HG03103 (cell line): ENCODE measurements at regions not wholly inside any gene's neighbourhood (a gene's known extent, or its start where the extent isn't known, plus 50 kb on each side); places are given as distances from the start of the nearest gene placed in this dataset.
"Not testable (repeated sequence)": the region's sequence is repeated elsewhere in the genome, so short reads cannot be mapped to it uniquely, and the experiment has no call there.

Source experiments
- ATAC-seq: cut with Tn5 transposase; IDR thresholded peaks from one replicate; pipeline ENCODE4 v1.9.1; 2021; ENCODE audit warnings: low read depth; ENCODE audit not compliant: unreplicated experiment

DNA sequence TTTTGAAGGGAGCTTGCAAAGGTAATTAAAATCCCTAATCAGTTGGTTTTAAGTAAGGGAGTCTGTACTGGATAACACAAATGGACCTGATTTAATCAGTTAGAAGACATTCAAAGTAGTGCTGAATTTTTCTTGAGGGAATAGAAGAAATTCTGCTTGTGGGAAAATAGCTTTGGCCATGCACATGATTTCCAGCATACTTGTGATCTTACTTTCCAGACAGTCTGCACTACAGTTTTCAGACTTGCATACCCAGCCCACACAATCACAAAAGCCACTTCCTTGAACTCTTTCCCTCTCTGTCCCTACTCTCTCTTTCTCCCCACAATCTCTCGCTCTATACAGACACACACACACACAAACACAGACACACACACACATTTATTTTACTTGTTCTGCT, 852.1 kb downstream of the PLA2G4A start:
- no peak for ATAC-seq

DNA sequence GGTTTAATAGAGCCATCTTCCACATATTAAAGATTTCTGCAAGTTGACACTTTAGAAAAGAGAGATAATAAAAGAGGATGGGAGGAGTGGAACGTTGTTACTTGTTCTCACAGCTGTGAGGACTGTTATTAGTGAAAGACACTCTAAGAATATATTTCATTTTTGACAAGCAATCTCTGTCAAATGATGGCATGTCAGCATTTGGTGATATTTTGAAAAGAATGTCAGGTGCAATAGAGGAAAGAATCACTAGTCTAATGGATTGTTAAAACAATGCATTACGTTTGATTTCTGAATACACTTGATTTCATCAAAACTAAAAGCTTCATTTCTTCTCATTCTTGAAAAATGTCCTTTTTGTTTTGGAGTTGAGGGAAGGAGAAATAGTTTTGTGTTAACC, 853.4 kb downstream of the PLA2G4A start:
- ATAC-seq, result no peak

DNA sequence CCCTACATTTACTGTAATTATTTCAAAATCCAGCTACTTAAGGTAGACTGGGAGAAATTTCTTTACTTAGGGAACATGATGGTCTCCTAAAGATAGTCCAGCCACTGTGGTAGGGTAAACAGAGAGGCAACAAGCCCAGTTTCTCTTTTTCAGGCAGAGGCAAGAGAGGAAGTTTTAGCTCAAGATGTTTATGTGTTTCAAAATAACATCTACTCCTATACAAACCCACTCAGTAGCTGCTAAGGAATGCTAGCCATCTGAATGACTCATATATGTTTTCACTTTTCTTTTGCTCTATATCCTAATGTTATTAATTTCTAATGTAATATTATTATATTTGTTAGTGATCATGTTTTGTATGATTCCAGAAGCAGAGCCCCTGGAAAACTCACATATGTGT, 856.6 kb downstream of the PLA2G4A start:
- no peak for ATAC-seq

DNA sequence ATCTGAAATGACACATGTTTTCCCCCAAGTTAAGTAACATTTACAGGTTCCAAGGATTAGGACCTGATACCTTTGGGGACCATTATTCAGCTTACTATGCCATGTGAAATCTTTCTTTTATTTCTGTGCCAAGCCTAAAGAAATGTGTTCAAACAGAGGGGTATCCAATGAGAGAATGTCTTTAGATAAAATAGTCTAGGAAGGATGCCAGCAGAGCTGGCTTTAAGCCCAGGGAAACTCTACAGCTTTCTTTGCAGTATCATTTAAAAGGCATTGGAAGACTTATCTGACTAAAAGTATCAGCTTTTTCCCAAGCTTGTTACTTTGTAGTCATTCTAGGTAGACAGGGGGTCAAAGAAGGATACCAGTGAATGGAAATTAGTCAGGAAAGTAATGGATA, 860.4 kb downstream of the PLA2G4A start:
- ATAC-seq, result no peak

DNA sequence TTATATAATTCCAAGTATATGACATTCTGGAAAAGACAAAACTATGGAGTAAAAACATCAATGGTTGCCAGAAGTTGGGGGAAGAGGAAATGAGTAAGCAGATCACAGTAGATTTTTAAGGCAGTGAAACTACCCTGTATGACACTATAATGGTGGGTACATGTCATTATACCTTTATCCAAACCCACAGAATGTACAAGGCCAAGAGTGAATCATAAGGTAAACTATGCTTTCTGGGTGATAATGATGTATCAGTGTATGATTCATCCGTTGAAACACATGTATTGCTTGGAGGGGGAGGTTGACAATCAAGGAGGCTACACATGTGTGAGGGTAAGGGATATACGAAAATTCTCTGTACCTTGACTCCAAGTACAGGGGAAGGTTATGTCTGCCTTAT, 862.7 kb downstream of the PLA2G4A start:
- ATAC-seq, result no peak

DNA sequence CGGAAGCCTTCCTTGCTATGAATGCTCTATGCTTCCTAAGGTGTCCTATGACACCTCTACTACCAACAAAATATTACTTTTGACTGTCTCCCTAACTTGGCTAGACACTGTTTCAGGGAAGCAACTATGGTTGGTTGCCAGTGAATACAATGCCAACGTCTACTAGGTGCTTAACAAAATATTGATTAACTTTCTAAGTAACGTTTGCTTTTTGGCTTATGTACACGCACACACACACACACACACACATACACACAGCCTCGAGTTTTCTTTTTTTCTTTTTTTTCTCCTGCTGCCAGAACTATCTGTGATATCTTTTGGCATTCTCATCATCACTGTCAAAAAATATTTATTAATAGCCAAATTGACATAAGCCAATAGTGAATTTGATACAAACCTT, 864.0 kb downstream of the PLA2G4A start:
- ATAC-seq, result no peak

DNA sequence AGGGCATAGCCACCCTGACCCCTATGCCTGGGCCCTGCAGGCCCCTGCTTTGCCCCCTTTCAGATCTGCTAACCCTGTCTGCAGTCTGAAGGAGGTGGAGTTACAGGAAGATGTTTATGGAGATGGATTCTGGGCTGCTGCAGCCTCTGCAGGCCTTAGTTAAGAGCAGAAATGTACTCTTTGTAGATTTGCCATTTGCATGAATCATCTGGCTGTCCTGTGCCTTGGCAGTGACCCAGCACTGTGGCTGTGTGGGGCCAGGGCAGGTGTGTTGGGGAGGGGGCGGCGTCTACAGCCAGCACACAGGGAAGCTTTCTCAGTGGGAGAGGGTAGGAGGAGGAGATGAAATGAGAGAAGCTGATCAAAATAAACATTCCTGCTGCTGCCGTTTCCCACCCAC, 867.3 kb downstream of the PLA2G4A start:
- ATAC-seq, result no peak

DNA sequence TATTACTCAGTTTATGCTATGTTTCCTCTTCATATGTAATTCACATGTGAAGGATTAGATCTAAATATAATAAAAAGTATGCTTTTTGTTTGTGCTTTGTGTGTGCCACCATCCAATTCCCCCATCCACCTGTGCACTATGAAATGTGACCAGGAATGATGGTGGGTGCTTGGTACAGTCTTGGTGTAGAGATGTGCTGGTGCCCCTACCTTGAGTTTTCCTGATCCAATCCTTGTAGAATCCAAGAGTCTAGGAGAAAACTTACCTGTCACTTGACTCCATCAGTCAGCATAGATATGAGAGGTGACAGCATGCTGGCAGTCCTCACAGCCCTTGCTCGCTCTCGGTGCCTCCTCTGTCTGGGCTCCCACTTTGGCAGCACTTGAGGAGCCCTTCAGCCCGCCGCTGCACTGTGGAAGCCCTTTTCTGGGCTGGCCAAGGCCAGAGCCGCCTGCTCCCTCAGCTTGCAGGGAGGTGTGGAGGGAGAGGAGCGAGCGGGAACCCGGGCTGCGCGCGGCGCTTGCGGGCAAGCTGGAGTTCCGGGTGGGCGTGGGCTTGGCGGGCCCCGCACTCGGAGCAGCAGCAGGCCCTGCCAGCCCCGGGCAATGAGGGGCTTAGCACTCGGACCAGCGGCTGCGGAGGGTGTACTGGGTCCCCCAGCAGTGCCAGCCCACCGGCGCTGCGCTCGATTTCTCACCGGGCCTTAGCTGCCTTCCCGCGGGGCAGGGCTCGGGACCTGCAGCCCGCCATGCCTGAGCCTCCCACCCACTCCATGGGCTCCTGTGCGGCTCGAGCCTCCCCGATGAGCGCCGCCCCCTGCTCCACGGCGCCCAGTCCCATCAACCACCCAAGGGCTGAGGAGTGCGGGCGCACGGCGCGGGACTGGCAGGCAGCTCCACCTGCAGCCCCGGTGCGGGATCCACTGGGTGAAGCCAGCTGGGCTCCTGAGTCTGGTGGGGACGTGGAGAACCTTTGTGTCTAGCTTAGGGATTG, 874.7 kb downstream of the PLA2G4A start:
- ATAC-seq, result not testable (repeated sequence)

DNA sequence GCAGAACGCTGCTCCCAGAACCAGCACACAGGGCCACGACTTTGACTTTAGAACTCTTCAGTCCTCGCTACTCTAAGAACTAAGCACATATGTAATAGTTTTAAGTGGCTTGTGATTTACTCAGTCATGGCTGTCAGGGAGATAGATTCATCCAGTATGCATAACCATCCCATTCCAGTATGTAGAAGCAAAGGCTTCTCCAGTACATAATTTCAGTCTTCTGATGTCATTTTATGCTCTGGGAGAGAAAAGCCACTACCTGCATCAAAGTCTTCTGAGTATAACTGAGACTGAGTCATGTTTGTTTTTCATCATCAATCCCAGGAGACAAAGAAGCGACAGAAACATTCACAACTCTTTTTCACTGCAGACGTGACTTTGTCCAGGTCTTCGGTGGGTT, 885.7 kb downstream of the PLA2G4A start:
- no peak for ATAC-seq

DNA sequence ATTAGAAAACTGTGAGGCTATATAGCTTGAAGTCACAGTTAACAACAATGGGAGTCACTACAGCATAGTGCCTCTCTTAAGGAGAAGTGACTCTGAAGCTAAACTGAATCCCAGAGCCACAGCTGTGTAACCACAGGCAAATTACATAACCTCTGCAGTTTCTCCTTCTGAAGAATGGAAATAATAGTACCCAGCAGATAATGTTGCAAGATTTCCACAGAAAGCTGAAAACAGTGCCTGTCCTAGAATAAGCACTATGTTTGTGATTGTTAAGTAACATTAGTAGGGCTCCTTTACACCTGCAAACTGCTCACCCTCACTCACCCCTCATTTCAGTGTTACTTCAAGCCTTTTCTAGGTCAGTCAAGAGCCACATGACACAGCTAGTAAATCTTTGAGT, 886.7 kb downstream of the PLA2G4A start:
- ATAC-seq, result no peak

DNA sequence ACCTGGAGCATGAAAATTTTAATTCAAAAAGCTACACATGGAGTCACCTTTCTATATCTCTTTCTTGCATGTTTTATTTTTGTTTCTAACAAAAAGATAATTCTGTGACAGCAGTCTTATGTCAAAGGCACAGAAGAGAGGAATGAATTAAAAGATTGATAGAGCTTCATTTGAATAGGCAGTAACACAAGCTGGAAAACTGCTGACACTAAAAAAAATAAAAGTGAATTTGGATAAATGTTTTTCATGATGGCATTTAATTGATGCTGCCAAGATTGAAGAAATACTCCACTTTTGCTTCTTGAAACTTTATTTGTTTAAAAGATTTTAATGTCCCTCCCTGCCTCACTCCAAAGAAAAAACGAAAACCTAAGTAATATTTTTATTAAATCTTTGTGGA, 887.4 kb downstream of the PLA2G4A start:
- ATAC-seq, result no peak

DNA sequence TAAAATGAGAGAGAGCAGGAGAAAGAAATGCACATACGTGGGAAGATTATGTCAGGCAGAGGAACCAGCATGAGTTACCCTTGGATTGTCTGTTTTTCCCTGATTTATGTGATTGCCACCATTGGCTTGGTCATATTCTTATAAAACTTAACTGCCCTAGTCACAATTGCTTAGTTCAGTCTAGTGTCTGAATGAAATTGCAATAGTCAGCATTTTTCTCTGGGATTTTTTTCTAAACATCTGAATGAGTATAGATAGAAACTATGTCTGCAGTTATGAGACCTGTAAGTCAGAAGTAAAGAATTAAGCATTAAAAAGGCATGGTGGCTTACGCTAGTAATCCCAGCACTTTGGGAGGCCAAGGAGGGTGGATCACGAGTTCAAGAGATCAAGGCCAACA, 889.8 kb downstream of the PLA2G4A start:
- no peak for ATAC-seq

DNA sequence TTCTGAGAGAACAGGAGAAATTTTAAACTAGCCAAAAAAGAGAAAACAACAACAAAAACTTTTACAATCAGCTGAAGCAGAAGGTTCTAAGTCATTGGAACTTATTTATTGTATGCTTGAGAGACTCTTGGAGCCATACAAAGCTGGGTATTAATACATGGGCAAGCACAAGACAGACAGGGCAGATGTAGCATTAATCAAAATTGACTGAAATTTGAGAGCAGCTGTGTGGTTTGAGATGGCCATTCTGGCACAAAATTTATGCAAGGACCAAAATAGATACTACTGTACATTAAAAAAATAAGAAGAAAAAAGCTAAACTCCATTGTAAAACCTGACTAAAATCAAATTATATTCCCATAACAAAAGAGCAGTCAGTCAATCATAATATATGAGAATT, 892.5 kb downstream of the PLA2G4A start:
- no peak for ATAC-seq

DNA sequence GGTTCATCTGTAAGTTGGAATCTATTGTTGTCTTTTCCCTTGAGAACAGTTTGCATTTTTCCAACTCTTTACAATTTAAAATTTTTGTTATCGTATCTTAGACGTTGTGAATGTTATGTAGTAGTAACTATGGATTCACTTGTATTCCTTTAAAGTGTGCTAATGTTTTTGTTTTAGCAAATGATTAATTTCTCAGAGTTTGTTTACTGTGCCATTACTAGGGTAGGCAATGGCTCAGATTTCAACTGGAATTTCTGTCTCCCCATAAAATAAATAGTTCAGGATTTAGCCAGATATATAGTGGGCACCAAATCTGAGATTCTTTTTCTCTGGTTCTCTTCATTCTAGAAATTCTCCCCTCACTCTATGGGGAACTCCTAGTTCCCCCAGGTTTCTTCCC, 896.5 kb downstream of the PLA2G4A start:
- ATAC-seq, result no peak

DNA sequence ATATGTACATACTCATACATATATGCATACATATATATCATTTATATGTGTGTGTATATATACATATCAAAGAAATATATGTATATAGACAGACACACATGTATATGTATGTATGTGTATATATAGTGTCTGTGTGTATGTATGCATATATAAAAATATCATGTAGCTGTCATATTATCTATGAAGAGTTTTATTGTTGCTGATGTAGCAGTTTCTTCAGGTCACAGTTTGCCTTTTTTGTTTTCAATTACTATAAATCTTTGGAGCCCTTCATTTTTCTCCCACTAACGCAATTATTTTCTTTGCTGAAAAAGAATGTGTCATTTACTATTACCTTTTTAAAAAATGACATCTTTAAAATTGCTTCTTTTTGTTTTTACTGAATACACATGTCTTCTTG, 904.5 kb downstream of the PLA2G4A start:
- no peak for ATAC-seq

DNA sequence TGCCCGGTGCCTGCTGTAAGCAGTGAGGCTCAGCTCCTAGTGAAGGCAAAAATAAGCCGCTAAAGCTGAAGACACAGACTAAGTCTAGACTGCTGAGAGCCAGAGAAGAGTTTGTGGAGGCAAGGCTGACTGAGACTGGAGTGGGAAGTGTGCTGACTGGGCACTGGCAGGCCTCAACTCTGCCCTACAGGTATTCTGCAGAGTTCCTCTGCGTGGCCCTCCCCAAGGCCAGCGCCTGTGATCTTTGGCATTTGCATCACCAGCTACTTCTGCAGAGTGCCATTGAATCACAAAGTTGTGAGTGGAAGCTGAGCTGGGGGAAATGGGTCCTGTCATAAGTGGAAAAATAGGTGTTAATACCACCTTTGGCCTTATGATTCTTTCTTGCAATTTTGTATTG, 905.7 kb downstream of the PLA2G4A start:
- ATAC-seq, result no peak

DNA sequence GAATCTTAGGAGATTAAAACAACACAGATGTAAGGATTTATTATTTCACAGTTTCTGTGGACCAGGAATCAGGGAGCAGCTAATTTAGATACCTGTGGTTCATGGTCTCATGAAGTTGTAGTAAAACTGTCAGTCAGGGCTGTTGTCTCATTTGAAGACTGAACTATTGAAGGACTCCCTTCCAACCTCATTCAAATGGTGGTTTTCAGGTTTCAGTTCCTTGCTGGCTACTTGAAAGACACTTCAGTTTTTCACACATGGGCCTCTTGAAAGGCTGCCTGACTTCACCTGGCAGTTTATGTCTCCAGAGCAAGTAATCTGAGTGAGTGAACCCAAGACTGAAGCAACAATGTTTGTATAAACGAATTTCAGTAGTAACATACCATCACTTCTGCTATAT, 915.9 kb downstream of the PLA2G4A start:
- ATAC-seq, result peak; percentile 87

DNA sequence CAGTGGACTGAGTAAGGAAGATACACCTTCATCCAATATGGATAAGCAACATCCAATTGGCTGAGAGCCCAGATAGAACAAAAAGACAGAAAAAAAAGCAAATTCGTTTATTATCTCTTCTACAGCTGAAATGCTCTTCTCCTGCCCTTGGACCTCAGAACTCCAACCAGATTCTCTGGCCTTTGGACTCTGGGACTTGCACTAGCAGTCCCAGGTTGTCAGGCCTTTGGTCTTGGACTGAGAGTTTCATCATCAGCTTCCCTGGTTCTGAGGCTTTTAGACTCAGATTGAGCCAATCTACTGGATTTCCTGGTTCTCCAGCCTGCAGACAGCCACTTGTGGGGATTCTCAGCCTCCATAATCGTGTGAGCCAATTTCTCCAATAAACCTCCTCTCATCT, 926.8 kb downstream of the PLA2G4A start:
- ATAC-seq, result no peak

DNA sequence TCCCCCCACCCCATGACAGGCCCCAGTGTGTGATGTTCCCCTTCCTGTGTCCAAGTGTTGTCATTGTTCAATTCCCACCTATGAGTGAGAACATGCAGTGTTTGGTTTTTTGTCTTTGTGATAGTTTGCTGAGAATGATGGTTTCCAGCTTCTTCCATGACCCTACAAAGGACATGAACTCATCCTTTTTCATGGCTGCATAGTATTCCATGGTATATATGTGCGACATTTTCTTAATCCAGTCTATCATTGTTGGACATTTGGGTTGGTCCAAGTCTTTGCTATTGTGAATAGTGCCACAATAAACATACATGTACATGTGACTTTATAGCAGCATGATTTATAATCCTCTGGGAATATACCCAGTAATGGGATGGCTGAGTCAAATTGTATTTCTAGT, 927.9 kb downstream of the PLA2G4A start:
- ATAC-seq, result not testable (repeated sequence)

DNA sequence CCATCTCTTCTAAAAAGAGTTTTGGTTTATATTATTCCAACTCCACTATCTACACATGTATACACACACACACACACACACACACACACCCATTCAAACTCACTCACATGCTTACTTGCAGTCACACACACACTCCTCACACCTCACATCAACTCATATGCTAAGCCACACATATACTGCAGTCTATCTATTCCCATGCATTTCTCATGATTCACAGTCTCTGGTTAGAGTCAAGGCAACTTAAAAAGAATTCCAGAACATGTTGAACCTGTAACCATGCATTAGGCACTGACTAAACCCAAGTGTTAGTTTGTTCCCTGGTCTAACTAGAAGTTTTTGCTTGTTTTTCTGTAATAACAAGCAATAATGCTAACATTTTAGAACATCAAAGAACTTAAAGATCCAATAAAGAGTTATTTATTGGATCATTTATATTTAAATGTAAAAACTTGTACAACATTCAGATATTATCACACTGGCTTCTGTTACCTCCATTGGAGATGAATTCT, 931.1 kb downstream of the PLA2G4A start:
- no peak for ATAC-seq

DNA sequence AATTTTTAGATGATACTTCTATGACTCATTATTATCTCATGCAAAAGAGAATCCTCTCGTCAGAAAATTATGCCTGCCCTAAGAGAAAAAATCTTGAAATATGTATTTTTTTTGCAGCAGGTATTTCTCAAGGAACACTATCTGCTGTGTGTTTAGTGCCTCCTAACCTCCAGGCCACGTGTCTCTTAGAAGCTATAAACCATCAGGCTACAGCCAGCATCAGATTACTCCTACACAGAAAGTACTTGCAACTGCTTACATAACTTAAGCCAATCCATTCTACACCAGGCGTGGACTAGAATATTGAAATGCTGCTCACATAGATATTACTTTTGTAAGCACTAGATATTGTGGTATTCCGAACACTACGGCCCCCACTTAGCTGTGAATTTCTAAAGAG, 933.4 kb downstream of the PLA2G4A start:
- no peak for ATAC-seq

DNA sequence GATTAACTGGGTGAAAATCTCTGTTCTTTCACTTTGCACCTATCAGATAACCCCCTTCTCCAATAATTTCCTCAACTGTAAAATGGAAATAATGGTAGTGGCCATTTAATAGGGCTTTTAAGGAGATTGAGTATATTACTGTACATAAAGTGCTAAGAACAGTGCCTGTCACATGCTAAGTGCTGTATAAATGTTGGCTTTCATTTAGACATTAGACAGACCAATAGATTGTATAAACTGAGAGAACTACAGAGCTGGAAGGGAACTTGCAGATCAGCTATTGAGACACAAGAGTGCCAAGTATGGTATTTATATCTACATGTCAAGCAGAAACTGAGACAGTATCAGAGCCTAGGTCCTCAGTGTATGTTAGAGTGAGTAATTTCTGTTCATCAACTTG, 934.7 kb downstream of the PLA2G4A start:
- ATAC-seq, result no peak
